ENCODE measurements at regions not wholly inside any gene's neighbourhood (a gene's known extent, or its start where the extent isn't known, plus 50 kb on each side); places are given as distances from the start of the nearest gene placed in this dataset.

DNA sequence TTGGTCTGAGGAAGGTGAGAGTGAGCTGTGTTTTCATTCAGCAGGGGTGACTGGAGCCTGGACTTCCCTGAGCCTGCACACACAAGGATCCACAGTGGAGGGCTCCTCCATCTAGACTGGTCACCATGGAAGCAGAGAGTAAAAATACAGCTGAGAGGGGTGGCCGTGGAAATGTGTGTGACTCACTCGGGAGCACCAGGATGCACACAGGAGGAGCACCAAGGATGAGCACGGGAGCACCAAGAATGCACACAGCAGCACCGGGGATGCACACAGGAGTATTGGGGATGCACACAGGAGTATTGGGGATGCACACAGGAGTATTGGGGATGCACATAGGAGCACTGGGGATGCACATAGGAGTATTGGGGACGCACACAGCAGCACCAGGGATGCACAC lies 365.2 kb upstream of the MYT1L start (continued):
- TF ChIP-seq, protein P1, sequence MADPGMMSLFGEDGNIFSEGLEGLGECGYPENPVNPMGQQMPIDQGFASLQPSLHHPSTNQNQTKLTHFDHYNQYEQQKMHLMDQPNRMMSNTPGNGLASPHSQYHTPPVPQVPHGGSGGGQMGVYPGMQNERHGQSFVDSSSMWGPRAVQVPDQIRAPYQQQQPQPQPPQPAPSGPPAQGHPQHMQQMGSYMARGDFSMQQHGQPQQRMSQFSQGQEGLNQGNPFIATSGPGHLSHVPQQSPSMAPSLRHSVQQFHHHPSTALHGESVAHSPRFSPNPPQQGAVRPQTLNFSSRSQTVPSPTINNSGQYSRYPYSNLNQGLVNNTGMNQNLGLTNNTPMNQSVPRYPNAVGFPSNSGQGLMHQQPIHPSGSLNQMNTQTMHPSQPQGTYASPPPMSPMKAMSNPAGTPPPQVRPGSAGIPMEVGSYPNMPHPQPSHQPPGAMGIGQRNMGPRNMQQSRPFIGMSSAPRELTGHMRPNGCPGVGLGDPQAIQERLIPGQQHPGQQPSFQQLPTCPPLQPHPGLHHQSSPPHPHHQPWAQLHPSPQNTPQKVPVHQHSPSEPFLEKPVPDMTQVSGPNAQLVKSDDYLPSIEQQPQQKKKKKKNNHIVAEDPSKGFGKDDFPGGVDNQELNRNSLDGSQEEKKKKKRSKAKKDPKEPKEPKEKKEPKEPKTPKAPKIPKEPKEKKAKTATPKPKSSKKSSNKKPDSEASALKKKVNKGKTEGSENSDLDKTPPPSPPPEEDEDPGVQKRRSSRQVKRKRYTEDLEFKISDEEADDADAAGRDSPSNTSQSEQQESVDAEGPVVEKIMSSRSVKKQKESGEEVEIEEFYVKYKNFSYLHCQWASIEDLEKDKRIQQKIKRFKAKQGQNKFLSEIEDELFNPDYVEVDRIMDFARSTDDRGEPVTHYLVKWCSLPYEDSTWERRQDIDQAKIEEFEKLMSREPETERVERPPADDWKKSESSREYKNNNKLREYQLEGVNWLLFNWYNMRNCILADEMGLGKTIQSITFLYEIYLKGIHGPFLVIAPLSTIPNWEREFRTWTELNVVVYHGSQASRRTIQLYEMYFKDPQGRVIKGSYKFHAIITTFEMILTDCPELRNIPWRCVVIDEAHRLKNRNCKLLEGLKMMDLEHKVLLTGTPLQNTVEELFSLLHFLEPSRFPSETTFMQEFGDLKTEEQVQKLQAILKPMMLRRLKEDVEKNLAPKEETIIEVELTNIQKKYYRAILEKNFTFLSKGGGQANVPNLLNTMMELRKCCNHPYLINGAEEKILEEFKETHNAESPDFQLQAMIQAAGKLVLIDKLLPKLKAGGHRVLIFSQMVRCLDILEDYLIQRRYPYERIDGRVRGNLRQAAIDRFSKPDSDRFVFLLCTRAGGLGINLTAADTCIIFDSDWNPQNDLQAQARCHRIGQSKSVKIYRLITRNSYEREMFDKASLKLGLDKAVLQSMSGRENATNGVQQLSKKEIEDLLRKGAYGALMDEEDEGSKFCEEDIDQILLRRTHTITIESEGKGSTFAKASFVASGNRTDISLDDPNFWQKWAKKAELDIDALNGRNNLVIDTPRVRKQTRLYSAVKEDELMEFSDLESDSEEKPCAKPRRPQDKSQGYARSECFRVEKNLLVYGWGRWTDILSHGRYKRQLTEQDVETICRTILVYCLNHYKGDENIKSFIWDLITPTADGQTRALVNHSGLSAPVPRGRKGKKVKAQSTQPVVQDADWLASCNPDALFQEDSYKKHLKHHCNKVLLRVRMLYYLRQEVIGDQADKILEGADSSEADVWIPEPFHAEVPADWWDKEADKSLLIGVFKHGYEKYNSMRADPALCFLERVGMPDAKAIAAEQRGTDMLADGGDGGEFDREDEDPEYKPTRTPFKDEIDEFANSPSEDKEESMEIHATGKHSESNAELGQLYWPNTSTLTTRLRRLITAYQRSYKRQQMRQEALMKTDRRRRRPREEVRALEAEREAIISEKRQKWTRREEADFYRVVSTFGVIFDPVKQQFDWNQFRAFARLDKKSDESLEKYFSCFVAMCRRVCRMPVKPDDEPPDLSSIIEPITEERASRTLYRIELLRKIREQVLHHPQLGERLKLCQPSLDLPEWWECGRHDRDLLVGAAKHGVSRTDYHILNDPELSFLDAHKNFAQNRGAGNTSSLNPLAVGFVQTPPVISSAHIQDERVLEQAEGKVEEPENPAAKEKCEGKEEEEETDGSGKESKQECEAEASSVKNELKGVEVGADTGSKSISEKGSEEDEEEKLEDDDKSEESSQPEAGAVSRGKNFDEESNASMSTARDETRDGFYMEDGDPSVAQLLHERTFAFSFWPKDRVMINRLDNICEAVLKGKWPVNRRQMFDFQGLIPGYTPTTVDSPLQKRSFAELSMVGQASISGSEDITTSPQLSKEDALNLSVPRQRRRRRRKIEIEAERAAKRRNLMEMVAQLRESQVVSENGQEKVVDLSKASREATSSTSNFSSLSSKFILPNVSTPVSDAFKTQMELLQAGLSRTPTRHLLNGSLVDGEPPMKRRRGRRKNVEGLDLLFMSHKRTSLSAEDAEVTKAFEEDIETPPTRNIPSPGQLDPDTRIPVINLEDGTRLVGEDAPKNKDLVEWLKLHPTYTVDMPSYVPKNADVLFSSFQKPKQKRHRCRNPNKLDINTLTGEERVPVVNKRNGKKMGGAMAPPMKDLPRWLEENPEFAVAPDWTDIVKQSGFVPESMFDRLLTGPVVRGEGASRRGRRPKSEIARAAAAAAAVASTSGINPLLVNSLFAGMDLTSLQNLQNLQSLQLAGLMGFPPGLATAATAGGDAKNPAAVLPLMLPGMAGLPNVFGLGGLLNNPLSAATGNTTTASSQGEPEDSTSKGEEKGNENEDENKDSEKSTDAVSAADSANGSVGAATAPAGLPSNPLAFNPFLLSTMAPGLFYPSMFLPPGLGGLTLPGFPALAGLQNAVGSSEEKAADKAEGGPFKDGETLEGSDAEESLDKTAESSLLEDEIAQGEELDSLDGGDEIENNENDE (IDR thresholded peaks at IDR 0.05; ENCODE audit: insufficient replicate concordance, low read length) = no peak
- no peak for TF ChIP-seq KDM4A (IDR thresholded peaks at IDR 0.05; ENCODE audit: low read depth, low read length, severe bottlenecking)
- TF ChIP-seq GTF2F1 (IDR thresholded peaks at IDR 0.05; ENCODE audit: borderline replicate concordance, low read depth, low read length) = no peak
- TF ChIP-seq ZNF274 (IDR thresholded peaks at IDR 0.05; ENCODE audit: borderline replicate concordance, extremely low read depth, low read length) = no peak
- TF ChIP-seq CBX5 (IDR thresholded peaks at IDR 0.05; ENCODE audit: low read depth, low read length) = no peak
- TF ChIP-seq EZH2 (IDR thresholded peaks at IDR 0.05; ENCODE audit: low read depth, low read length, severe bottlenecking) = no peak
- no peak for TF ChIP-seq SP4 (IDR thresholded peaks at IDR 0.05; ENCODE audit: low read length)
- TF ChIP-seq EP300 (IDR thresholded peaks at IDR 0.05; ENCODE audit: borderline replicate concordance in 1 of 2, low read depth in 2 of 2, low read length in 2 of 2) = no peak
- TF ChIP-seq NANOG (IDR thresholded peaks at IDR 0.05; ENCODE audit: insufficient read depth, low read depth, low read length, poor library complexity, severe bottlenecking) = no peak
- TF ChIP-seq TAF7 (optimal IDR thresholded peaks at IDR 0.05; ENCODE audit: borderline replicate concordance, low read depth, low read length) = no peak

Data from H1 (cell line).